Neural crest cell (in vitro differentiated cells): ENCODE measurements at regions not wholly inside any gene's neighbourhood (a gene's known extent, or its start where the extent isn't known, plus 50 kb on each side); places are given as distances from the start of the nearest gene placed in this dataset.
"Not testable (repeated sequence)": the region's sequence is repeated elsewhere in the genome, so short reads cannot be mapped to it uniquely, and the experiment has no call there.

Experiments used
- DNase-seq: peaks from one replicate; pipeline ENCODE4 v3.0.0; 2021; ENCODE audit warnings: low read depth, mixed read lengths, low spot score
- H3K27ac Mint-ChIP-seq: one replicate; pipeline ENCODE4 v1.8.0; 2021; ENCODE audit warnings: mild to moderate bottlenecking, mixed read lengths; ENCODE audit not compliant: unreplicated experiment
- H3K27me3 Mint-ChIP-seq: 2 replicates; pipeline ENCODE4 v1.8.0; 2021; ENCODE audit warnings: low read depth, mild to moderate bottlenecking, mixed read lengths
- H3K36me3 Mint-ChIP-seq: 2 replicates; pipeline ENCODE4 v1.8.0; 2021; ENCODE audit warnings: low read depth, mild to moderate bottlenecking, mixed read lengths
- H3K4me1 Mint-ChIP-seq: 2 replicates; pipeline ENCODE4 v1.8.0; 2021; ENCODE audit warnings: mixed read lengths
- H3K4me3 Mint-ChIP-seq: one replicate; pipeline ENCODE4 v1.8.0; 2021; ENCODE audit warnings: mild to moderate bottlenecking, mixed read lengths
- H3K9me3 Mint-ChIP-seq: 2 replicates; pipeline ENCODE4 v1.8.0; 2021; ENCODE audit warnings: mixed read lengths
- TF ChIP-seq, protein P1 (sequence below): fragments of 200-600 bp; sonication (generic); conservative IDR thresholded peaks from 2 replicates; pipeline ENCODE4 v1.5.0; 2021; ENCODE audit warnings: antibody characterized with exemption, mild to moderate bottlenecking

- H3K27me3 Mint-ChIP-seq: peaks cover 11% of the 10 kb centered on the region
- TF ChIP-seq, protein P1, sequence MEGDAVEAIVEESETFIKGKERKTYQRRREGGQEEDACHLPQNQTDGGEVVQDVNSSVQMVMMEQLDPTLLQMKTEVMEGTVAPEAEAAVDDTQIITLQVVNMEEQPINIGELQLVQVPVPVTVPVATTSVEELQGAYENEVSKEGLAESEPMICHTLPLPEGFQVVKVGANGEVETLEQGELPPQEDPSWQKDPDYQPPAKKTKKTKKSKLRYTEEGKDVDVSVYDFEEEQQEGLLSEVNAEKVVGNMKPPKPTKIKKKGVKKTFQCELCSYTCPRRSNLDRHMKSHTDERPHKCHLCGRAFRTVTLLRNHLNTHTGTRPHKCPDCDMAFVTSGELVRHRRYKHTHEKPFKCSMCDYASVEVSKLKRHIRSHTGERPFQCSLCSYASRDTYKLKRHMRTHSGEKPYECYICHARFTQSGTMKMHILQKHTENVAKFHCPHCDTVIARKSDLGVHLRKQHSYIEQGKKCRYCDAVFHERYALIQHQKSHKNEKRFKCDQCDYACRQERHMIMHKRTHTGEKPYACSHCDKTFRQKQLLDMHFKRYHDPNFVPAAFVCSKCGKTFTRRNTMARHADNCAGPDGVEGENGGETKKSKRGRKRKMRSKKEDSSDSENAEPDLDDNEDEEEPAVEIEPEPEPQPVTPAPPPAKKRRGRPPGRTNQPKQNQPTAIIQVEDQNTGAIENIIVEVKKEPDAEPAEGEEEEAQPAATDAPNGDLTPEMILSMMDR: peak; percentile 88
These were observed 98.5 kb upstream of the PABPC3 start for GRCh38 chr13:24997367-24997967.

DNA sequence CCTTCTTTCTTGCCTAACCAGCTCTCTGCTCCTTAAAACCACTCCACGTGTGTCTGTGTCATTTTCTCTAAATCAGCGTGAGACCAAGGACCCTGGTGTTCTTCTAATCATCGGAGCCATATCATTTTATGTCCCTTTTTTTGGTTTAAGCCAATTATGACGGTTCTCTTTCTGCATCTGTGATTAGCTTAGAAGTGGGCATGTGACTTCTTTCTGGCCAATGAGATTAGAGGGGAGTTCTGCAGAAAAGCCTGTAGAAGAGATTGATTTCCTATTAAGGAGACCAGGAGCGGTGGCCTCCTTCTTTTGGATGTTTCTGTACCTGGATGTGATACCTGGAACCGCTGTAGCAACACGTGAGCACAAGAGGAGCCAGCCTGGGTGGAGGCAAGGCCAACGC, 97.5 kb upstream of the PABPC3 start:
- DNase-seq: no peak
- H3K9me3 Mint-ChIP-seq: no peaks in the 10 kb centered on the region
- peaks cover 13% of the 10 kb centered on the region for H3K27me3 Mint-ChIP-seq
- TF ChIP-seq, protein P1: no peak
- no peak overlapping the region for H3K4me3 Mint-ChIP-seq
- peaks cover 10% of the 10 kb centered on the region for H3K4me1 Mint-ChIP-seq
- no peaks in the 10 kb centered on the region for H3K36me3 Mint-ChIP-seq
- H3K27ac Mint-ChIP-seq: no peak overlapping the region

More at GRCh38 chr13:24997367-24997967, 98.5 kb upstream of the PABPC3 start:
- Mint-ChIP-seq H3K4me1 (peaks cover 8% of the 10 kb centered on the region), H3K4me3 (no peak overlapping the region), H3K9me3 (no peaks in the 10 kb centered on the region), H3K36me3 (no peaks in the 10 kb centered on the region), H3K27ac (no peak overlapping the region)
- peak; percentile 36 for DNase-seq

DNA sequence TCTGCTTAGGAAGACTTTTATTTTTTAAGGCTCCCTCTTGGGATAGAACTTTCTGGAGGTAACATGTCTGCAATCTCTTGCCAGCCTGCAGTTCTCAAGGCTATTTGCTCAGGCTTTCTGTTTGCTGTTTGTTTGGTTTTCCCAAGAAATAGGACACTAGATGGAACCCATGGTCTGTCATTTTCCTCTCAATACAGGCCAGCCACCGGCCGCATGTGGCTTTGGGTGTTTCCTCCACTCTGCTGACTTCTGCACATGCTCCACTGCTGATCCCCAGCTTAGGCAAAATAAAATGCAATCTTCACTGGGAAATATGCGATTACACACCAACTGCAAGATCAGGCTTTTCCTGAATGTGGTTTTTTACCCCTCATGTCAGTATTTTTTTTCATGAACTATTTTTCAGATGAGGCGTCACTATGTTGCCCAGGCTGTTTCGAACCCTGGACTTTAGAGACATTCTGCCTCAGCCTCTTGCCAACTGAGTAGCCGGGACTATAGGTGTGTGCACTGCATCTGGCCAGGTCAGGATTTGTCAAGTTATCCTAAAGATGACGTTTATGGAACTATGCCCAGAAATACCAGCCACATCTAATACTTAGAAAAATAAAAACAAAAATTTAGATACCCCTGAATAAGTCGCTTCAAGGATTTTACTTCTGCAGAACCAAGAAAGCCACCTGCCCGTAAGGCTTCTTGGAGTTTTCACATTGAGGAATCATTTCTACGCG, 94.3 kb upstream of the PABPC3 start:
- Mint-ChIP-seq H3K27me3 (peaks cover 11% of the 10 kb centered on the region), H3K36me3 (no peaks in the 10 kb centered on the region), H3K27ac (no peak overlapping the region), H3K9me3 (no peaks in the 10 kb centered on the region), H3K4me3 (no peak overlapping the region), H3K4me1 (peaks cover 14% of the 10 kb centered on the region)
- DNase-seq: no peak
- TF ChIP-seq, protein P1: no peak

- H3K36me3 Mint-ChIP-seq, H3K9me3 Mint-ChIP-seq, DNase-seq, H3K4me3 Mint-ChIP-seq, H3K27ac Mint-ChIP-seq: not testable (repeated sequence)
- peaks cover 11% of the 10 kb centered on the region for H3K27me3 Mint-ChIP-seq
- peaks cover 14% of the 10 kb centered on the region for H3K4me1 Mint-ChIP-seq
These were observed 93.6 kb upstream of the PABPC3 start for GRCh38 chr13:25002311-25002710.

- DNase-seq, H3K36me3 Mint-ChIP-seq, H3K9me3 Mint-ChIP-seq, H3K27ac Mint-ChIP-seq, H3K4me3 Mint-ChIP-seq: not testable (repeated sequence)
- peaks cover 20% of the 10 kb centered on the region for H3K27me3 Mint-ChIP-seq
- peaks cover 14% of the 10 kb centered on the region for H3K4me1 Mint-ChIP-seq
These were observed 91.4 kb upstream of the PABPC3 start for GRCh38 chr13:25004489-25004888.

GRCh38 chr13:25005050-25005497, 90.9 kb upstream of the PABPC3 start:
- H3K27ac Mint-ChIP-seq, H3K9me3 Mint-ChIP-seq, DNase-seq, H3K4me3 Mint-ChIP-seq, H3K36me3 Mint-ChIP-seq: not testable (repeated sequence)
- TF ChIP-seq, protein P1: peak; percentile 62
- peaks cover 23% of the 10 kb centered on the region for H3K27me3 Mint-ChIP-seq
- peaks cover 14% of the 10 kb centered on the region for H3K4me1 Mint-ChIP-seq

DNA sequence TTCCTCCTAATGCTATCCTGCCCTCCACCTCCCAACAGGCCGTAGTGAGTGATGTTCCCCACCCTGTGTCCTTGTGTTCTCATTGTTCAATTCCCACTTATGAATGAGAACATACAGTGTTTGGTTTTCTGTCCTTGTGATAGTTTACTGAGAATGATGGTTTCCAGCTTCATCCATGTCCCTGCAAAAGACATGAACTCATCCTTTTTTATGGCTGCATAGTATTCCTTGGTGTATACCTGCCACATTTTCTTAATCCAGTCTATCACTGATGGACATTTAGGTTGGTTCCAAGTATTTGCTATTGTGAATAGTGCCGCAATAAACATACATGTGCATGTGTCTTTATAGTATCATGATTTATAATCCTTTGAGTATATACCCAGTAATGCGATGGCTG, 88.5 kb upstream of the PABPC3 start:
- H3K27ac Mint-ChIP-seq, H3K4me1 Mint-ChIP-seq, DNase-seq, H3K4me3 Mint-ChIP-seq, H3K9me3 Mint-ChIP-seq, H3K36me3 Mint-ChIP-seq: not testable (repeated sequence)
- peaks cover 24% of the 10 kb centered on the region for H3K27me3 Mint-ChIP-seq

DNA sequence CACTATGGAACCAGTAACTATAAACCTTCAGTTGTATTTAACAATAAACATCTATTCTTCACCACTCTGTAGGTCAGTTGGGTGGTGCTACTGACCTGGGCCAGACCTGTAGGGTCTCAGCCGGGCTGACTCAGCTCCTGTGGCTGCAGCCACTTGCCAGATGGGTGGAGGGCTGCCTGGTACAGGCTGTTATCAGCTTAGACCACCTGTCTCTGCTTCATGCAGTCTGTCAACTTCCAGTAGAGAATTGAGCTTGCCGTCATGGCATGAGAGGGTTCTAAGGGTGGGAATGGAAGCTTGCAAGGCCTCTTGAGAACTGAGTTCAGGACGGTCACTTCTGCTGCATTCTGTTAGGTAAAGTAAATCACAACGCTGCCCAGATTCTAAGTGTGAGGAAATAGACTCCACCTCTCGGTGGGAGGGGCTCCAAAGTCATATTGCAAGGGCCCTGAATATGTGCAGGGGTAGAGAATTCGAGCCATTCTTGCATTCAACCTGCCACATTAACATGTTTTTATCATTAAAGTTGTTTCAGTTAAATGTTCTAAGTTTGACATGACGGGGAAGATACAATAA, 81.5 kb upstream of the PABPC3 start:
- H3K27me3 Mint-ChIP-seq: peaks cover 55% of the 10 kb centered on the region
- H3K9me3 Mint-ChIP-seq, DNase-seq, H3K4me1 Mint-ChIP-seq, H3K4me3 Mint-ChIP-seq, H3K27ac Mint-ChIP-seq, H3K36me3 Mint-ChIP-seq: not testable (repeated sequence)

- H3K4me3 Mint-ChIP-seq: peak overlapping the region; percentile 85
- not testable (repeated sequence) for H3K9me3 Mint-ChIP-seq, DNase-seq, H3K4me1 Mint-ChIP-seq, H3K27ac Mint-ChIP-seq, H3K36me3 Mint-ChIP-seq
- H3K27me3 Mint-ChIP-seq: peaks cover 68% of the 10 kb centered on the region
These were observed 78.8 kb upstream of the PABPC3 start for GRCh38 chr13:25017176-25017575.
